ENCODE measurements at regions not wholly inside any gene's neighbourhood (a gene's known extent, or its start where the extent isn't known, plus 50 kb on each side); places are given as distances from the start of the nearest gene placed in this dataset.

DNA sequence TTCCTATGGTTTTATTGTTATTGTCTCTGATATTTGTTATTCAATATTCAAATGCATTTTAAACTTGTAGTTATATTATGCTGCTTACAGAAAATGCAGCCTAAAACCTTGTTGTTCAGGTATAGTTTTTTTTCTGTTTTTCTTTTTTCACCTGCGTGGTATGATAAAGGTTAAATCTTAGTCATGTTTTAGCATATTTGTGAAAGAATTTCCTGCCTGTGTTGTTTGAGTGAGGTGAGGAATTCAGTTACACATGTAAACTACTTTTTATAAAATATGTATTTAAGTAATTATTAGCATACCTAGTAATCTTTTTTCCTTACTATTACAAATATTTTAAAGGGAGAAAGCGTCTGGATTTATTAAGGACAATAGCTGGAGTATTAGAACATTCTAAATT is 90.0 kb upstream of the NAALADL2 start (continued):
- TF ChIP-seq, protein P1, sequence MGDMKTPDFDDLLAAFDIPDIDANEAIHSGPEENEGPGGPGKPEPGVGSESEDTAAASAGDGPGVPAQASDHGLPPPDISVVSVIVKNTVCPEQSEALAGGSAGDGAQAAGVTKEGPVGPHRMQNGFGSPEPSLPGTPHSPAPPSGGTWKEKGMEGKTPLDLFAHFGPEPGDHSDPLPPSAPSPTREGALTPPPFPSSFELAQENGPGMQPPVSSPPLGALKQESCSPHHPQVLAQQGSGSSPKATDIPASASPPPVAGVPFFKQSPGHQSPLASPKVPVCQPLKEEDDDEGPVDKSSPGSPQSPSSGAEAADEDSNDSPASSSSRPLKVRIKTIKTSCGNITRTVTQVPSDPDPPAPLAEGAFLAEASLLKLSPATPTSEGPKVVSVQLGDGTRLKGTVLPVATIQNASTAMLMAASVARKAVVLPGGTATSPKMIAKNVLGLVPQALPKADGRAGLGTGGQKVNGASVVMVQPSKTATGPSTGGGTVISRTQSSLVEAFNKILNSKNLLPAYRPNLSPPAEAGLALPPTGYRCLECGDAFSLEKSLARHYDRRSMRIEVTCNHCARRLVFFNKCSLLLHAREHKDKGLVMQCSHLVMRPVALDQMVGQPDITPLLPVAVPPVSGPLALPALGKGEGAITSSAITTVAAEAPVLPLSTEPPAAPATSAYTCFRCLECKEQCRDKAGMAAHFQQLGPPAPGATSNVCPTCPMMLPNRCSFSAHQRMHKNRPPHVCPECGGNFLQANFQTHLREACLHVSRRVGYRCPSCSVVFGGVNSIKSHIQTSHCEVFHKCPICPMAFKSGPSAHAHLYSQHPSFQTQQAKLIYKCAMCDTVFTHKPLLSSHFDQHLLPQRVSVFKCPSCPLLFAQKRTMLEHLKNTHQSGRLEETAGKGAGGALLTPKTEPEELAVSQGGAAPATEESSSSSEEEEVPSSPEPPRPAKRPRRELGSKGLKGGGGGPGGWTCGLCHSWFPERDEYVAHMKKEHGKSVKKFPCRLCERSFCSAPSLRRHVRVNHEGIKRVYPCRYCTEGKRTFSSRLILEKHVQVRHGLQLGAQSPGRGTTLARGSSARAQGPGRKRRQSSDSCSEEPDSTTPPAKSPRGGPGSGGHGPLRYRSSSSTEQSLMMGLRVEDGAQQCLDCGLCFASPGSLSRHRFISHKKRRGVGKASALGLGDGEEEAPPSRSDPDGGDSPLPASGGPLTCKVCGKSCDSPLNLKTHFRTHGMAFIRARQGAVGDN (IDR thresholded peaks at IDR 0.05), result no peak
- TF ChIP-seq TCF12 (IDR thresholded peaks at IDR 0.05; ENCODE audit: low read depth, low read length) (no peak), SREBF1 (IDR thresholded peaks at IDR 0.05; ENCODE audit: low read length) (no peak), RELA (IDR thresholded peaks at IDR 0.05; ENCODE audit: borderline replicate concordance, partially characterized antibody) (no peak)

DNA sequence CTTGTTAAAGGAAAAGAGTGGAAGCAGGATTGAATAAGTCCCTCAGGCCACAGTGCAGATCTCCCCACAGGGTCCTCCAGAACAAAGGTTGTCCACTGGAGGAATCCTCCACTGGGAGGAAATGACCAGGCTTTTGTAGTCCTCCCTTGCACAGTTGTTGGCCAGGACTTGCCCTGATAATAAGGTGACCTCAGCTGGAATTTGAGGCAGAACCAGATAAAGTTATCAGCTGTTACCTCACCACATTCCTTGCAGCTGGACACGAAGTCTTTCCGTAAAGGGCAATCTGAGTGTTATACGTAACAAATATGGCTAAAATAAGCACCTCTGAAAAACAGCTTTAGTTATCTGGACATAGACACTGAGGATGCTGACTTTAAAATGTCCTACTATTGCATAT is 83.5 kb upstream of the NAALADL2 start:
- Histone ChIP-seq H3K36me3 (ENCODE audit: control insufficient read depth in 2 of 2, insufficient read depth in 2 of 2, low read length in 1 of 2) (no peaks in the 10 kb centered on the region), H3K27ac (ENCODE audit: control insufficient read depth, insufficient read depth) (no peak overlapping the region), H3K4me3 (no peak overlapping the region), H2AFZ (ENCODE audit: control insufficient read depth, low read depth, low read length) (no peak overlapping the region), H3K27me3 (replicated peaks in 1 of 2; ENCODE audit: control insufficient read depth in 2 of 2, insufficient read depth in 2 of 2, low read length in 1 of 2) (no peaks in the 10 kb centered on the region), H3K9ac (ENCODE audit: control insufficient read depth, insufficient read depth, low read length) (no peak overlapping the region), H3K4me1 (ENCODE audit: control insufficient read depth, insufficient read depth, low read length) (no peaks in the 10 kb centered on the region), H3K4me2 (ENCODE audit: control insufficient read depth, insufficient read depth) (no peak overlapping the region), H3K9me3 (replicated peaks; ENCODE audit: control insufficient read depth, insufficient read depth, low read length) (no peaks in the 10 kb centered on the region), H4K20me1 (ENCODE audit: control insufficient read depth, insufficient read depth) (no peaks in the 10 kb centered on the region), H3K79me2 (ENCODE audit: control insufficient read depth, insufficient read depth, low read length) (no peaks in the 10 kb centered on the region)
- 26% methylated on average over 3 of the region's 3 CpGs for WGBS (ENCODE audit: insufficient coverage, insufficient replicate concordance, low lambda C conversion rate, missing lambda C conversion rate)
- ChIA-PET SMC1A (ENCODE audit: uncharacterized antibody, unreplicated experiment) (interaction anchor here (0.7 kb wide), 1 partner anchor 29 kb away, joined by 3 read pairs; no protein-coding TSS in a partner anchor), RAD21 (ENCODE audit: unreplicated experiment) (no interaction called here), POLR2A (no interaction called here), CTCF (no interaction called here)
- no peak for DNase-seq (ENCODE audit: low read depth, low spot score)
- no peak for FAIRE-seq
- no peak for ATAC-seq
- in situ Hi-C loops (cut with MboI), result no loop called here
- intact Hi-C loops (cut with micrococcal nuclease; ENCODE audit: unreplicated experiment), result no loop called here
- no TSS peak for BruUV-seq (replicated peaks)
- TF ChIP-seq, protein P2, sequence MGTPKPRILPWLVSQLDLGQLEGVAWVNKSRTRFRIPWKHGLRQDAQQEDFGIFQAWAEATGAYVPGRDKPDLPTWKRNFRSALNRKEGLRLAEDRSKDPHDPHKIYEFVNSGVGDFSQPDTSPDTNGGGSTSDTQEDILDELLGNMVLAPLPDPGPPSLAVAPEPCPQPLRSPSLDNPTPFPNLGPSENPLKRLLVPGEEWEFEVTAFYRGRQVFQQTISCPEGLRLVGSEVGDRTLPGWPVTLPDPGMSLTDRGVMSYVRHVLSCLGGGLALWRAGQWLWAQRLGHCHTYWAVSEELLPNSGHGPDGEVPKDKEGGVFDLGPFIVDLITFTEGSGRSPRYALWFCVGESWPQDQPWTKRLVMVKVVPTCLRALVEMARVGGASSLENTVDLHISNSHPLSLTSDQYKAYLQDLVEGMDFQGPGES (IDR thresholded peaks at IDR 0.05), result no peak
- no peak for TF ChIP-seq WRNIP1 (IDR thresholded peaks at IDR 0.05; ENCODE audit: borderline replicate concordance, low read depth, low read length)
- TF ChIP-seq, protein P3, sequence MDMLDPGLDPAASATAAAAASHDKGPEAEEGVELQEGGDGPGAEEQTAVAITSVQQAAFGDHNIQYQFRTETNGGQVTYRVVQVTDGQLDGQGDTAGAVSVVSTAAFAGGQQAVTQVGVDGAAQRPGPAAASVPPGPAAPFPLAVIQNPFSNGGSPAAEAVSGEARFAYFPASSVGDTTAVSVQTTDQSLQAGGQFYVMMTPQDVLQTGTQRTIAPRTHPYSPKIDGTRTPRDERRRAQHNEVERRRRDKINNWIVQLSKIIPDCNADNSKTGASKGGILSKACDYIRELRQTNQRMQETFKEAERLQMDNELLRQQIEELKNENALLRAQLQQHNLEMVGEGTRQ (IDR thresholded peaks at IDR 0.05; ENCODE audit: borderline replicate concordance, low read depth, low read length), result no peak
- no peak for TF ChIP-seq BACH1 (IDR thresholded peaks at IDR 0.05; ENCODE audit: borderline replicate concordance)
- no peak for TF ChIP-seq BCL11A (IDR thresholded peaks at IDR 0.05; ENCODE audit: low read depth, low read length)
- TF ChIP-seq JUNB (IDR thresholded peaks at IDR 0.05), result no peak
- TF ChIP-seq YY1 (IDR thresholded peaks at IDR 0.05; ENCODE audit: low read depth, low read length), result no peak
- no peak for TF ChIP-seq BRCA1 (IDR thresholded peaks at IDR 0.05; ENCODE audit: low read depth, low read length)
- no peak for TF ChIP-seq ZZZ3 (IDR thresholded peaks at IDR 0.05; ENCODE audit: control insufficient read depth, insufficient read length, low read depth)
- no peak for TF ChIP-seq CEBPB (IDR thresholded peaks at IDR 0.05; ENCODE audit: borderline replicate concordance in 1 of 2, low read depth in 2 of 2, low read length in 2 of 2)
- TF ChIP-seq BHLHE40 (IDR thresholded peaks at IDR 0.05; ENCODE audit: borderline replicate concordance in 1 of 2, low read depth in 2 of 2, low read length in 1 of 2), result no peak
- TF ChIP-seq CREM (IDR thresholded peaks at IDR 0.05; ENCODE audit: low read depth), result no peak
- no peak for TF ChIP-seq MXI1 (IDR thresholded peaks at IDR 0.05; ENCODE audit: low read depth, low read length)
- no peak for TF ChIP-seq POU2F2 (IDR thresholded peaks at IDR 0.05; ENCODE audit: borderline replicate concordance, low read depth, low read length)
